Tibial artery (tissue), 4 donors: ENCODE measurements at regions not wholly inside any gene's neighbourhood (a gene's known extent, or its start where the extent isn't known, plus 50 kb on each side); places are given as distances from the start of the nearest gene placed in this dataset.
A peak's percentile ranks its signal among the peaks of the same experiment; 100 is the strongest.

Source experiments
- DNase-seq, 2 donors: peaks; one replicate each; pipeline ENCODE4 v3.0.0-alpha.2; 2019
- H3K27ac ChIP-seq, 2 donors: fragments of 200-600 bp; sonication (generic) in 1 of 2; 1 replicate in 1 of 2; 2 replicates in 1 of 2; pipeline ENCODE4 v1.5.1; 2018 to 2019; ENCODE audit warnings: mild to moderate bottlenecking in 1 of 2
- H3K27me3 ChIP-seq, 2 donors: fragments of 200-600 bp; sonication (generic) in 1 of 2; one replicate each; pipeline versions ENCODE4 v1.5.1 to v1.6.0; 2016 to 2019
- H3K36me3 ChIP-seq, 3 donors: fragments of 200-600 bp; sonication (generic) in 2 of 3; one replicate each; pipeline ENCODE4 v1.5.1; 2016 to 2019; ENCODE audit warnings: mild to moderate bottlenecking in 2 of 3
- H3K4me1 ChIP-seq, 4 donors: fragments of 200-600 bp; sonication (generic) in 2 of 4; 1 replicate in 3 of 4; 2 replicates in 1 of 4; pipeline ENCODE4 v1.5.1; 2016 to 2019
- H3K4me3 ChIP-seq, 2 donors: fragments of 200-600 bp; sonication (generic) in 1 of 2; 1 replicate in 1 of 2; 2 replicates in 1 of 2; pipeline ENCODE4 v1.5.1; 2018 to 2019; ENCODE audit warnings: mild to moderate bottlenecking in 2 of 2
- H3K9me3 ChIP-seq, 3 donors: fragments of 200-600 bp; sonication (generic) in 1 of 3; one replicate each; pipeline ENCODE4 v1.5.1; 2016 to 2019
- intact Hi-C: fragments of 100-400 bp; cut with DNase I; formaldehyde crosslinking; loops from one replicate; pipeline ENCODE4 v1.15.0; 2023; ENCODE audit warnings: low total_unique reads
- TF ChIP-seq, protein P1 (sequence below), 2 experiments: fragments of 200-600 bp in 1 of 2; fragments of 450-650 bp in 1 of 2; IDR thresholded peaks; one replicate each; pipeline ENCODE4 v1.5.1; 2017 to 2019; ENCODE audit warnings: antibody characterized with exemption in 2 of 2, mild to moderate bottlenecking in 1 of 2, moderate library complexity in 1 of 2

DNA sequence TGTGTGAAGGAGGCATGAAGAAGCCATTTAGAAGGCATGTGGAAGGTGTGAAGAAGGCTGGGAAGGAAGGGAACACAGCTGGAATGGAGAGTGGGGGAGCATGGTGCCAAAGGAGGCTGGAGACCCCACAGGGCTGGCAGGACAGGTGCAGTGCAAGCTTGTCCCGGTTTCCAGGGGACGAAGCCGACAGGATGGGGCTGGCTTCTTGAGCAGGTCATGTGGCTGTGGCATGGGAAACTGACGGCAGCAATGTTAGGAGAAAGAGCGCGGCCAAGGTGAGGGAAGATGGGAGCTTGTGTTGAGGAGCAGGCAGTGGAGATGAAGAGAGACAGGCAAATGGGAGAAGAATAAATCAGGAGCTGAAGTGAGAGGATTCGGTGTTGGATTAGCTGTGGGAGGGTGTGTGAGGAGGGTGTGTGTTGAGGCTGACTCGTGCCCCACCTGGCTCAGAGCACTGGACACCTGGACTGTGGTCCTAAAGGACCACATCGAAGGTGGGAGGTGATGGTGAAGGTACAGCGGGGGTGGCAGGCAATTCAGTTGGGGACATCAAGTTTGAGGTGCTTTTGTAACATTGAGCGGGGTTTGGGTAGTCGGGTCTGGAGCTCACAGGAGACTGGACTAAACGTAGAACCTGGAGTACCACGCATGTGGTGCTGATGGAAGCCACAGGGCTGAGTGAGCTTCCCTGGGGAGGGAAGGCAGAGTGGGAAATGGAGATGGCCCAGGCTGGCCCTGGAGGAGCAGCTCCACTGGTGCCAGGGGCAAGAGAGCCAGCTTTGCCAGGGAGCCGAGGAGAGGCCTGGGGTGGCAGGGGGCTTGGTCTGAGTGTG lies 165.6 kb upstream of the HDAC4 start:
- Histone ChIP-seq H3K4me3 (no peak overlapping the region), H3K27me3 (peaks cover 0 to 23% of the 10 kb centered on the region in 2 donors), H3K9me3 (no peaks in the 10 kb centered on the region), H3K36me3 (no peaks in the 10 kb centered on the region), H3K27ac (no peak overlapping the region), H3K4me1 (peaks cover 0 to 3% (median 0%) of the 10 kb centered on the region in 4 donors)
- TF ChIP-seq, protein P1, sequence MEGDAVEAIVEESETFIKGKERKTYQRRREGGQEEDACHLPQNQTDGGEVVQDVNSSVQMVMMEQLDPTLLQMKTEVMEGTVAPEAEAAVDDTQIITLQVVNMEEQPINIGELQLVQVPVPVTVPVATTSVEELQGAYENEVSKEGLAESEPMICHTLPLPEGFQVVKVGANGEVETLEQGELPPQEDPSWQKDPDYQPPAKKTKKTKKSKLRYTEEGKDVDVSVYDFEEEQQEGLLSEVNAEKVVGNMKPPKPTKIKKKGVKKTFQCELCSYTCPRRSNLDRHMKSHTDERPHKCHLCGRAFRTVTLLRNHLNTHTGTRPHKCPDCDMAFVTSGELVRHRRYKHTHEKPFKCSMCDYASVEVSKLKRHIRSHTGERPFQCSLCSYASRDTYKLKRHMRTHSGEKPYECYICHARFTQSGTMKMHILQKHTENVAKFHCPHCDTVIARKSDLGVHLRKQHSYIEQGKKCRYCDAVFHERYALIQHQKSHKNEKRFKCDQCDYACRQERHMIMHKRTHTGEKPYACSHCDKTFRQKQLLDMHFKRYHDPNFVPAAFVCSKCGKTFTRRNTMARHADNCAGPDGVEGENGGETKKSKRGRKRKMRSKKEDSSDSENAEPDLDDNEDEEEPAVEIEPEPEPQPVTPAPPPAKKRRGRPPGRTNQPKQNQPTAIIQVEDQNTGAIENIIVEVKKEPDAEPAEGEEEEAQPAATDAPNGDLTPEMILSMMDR (IDR thresholded peaks at IDR 0.05) = no peak
- intact Hi-C loops = no loop called here
- DNase-seq = peak in 1 of 2 donors; percentile 35

DNA sequence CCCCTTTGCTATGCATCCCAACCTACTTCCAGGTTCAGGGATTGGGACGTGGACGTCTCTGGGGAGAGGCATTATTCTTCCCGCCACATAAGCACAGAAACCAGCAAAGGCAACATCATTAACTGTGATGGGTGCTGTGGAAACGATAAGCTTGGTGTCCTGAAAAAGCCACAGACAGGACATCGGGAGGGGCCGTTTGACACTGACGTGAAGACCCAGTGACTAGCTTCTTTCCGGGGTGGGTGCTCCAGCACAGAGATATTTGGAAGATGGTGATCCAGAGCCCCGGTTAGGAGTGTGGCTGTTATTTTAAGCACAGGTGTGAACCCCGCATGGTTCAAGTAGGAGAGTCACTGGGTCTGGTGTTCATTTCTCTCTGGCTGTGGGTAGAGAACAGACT lies 163.8 kb upstream of the HDAC4 start:
- no peak for DNase-seq
- intact Hi-C loops = no loop called here
- Histone ChIP-seq H3K27me3 (peaks cover 0 to 27% of the 10 kb centered on the region in 2 donors), H3K27ac (no peak overlapping the region), H3K36me3 (no peaks in the 10 kb centered on the region), H3K9me3 (no peaks in the 10 kb centered on the region), H3K4me3 (no peak overlapping the region), H3K4me1 (peaks cover 0 to 6% (median 0%) of the 10 kb centered on the region in 4 donors)
- TF ChIP-seq, protein P1 (IDR thresholded peaks at IDR 0.05) = no peak

DNA sequence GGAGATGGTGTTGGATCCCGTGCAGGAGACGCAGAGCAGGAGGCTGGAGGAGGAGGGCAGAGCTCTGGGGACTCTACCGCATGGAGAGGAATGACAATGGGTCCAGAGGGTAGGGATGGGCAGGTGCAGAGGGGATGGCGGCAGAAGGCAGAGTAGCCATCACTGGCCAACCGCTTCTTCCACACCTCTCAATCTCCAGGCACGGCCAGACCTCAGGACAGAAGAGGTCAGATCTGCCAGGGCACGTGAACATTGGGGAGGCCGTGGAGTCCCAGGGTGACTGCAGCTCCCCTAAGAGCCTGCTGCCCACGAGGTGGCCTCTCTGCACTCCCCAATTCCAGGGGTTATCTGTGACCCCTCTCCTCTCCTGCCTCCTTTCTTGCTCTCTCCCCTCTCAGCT lies 162.7 kb upstream of the HDAC4 start:
- H3K27me3 ChIP-seq = peaks cover 0 to 36% of the 10 kb centered on the region in 2 donors
- no peaks in the 10 kb centered on the region for H3K9me3 ChIP-seq
- intact Hi-C loops = no loop called here
- no peak overlapping the region for H3K27ac ChIP-seq
- peaks cover 0 to 6% (median 0%) of the 10 kb centered on the region in 4 donors for H3K4me1 ChIP-seq
- no peak for DNase-seq
- no peaks in the 10 kb centered on the region for H3K36me3 ChIP-seq
- TF ChIP-seq, protein P1 (IDR thresholded peaks at IDR 0.05) = no peak
- H3K4me3 ChIP-seq = no peak overlapping the region

DNA sequence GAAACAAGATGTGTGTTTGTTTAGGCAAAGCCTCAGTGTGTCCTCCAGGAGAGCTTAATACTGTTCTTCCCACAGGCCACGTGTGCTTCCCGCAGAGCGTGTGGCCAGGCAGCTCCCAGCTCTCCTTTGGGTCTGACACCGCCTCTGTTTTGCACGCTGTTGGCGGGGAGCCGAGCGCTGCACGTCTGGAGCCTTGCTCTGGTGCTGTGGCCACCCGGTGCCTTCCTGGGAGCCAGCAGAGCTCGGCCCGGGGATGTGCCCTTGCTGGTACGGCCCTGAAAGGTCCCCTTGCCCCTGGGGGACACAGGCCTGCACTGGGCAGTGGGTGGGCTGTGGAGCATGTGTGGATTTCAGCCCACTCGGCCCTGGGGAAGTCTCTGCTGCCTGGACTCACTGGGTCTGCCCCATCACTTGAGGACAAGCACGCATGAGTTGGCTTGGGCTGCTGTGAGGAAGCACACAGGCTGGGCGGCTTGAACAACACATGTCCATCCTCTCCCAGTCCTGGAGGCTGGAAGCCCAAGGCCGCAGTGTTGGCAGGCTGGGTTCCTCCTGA lies 160.7 kb upstream of the HDAC4 start:
- no peak overlapping the region for H3K4me3 ChIP-seq
- H3K27me3 ChIP-seq = peaks cover 0 to 34% of the 10 kb centered on the region in 2 donors
- DNase-seq = peak; percentile 62 to 78
- TF ChIP-seq, protein P1 (IDR thresholded peaks at IDR 0.05) = no peak
- peaks cover 0 to 6% (median 0%) of the 10 kb centered on the region in 4 donors for H3K4me1 ChIP-seq
- H3K27ac ChIP-seq = no peak overlapping the region
- intact Hi-C loops = no loop called here
- H3K9me3 ChIP-seq = no peaks in the 10 kb centered on the region
- H3K36me3 ChIP-seq = no peaks in the 10 kb centered on the region

DNA sequence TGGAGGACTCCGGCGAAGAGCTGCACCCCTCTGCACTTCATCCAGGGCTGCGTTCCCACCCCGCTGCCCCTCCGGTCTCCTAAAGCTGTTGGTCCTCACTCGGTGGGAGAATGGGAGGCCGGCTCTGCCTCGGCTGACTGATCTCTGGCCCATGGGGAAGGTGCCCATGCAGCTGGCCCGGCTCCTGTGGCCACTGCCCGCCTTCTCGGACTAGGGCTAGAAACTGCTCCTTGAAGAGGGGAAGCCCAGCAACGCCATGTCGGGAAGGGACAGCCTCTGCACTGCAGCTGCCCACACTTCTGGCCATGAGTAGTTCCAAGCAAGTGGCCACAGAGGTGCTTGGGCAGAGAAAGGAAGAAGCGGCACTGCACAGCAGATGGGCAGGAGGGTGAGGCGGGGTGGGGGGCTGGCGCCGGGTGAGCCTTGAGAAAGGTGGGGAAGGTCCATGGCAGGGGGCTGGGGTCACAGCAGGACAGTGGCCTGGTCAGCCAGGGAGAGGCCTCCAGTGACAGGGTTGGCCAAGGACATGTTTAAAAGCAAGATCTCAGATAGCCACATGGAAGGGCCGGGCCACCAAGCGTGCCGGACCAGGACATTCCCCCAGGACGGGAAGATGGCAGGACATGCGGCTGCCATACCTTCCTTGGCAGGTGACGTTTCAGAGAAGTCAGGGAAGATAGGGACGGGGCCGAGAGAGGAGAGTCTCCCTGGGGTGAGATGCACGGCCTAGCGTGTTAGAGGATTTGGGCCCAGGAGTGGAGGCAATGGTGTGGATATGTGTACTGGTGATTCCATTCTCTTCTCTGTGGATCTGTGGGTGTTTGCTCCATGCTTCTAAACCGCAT lies 158.8 kb upstream of the HDAC4 start:
- H3K27me3 ChIP-seq = peaks cover 0 to 28% of the 10 kb centered on the region in 2 donors
- peak in 1 of 2 donors; percentile 52 for DNase-seq
- intact Hi-C loops = no loop called here
- peaks cover 0 to 6% (median 0%) of the 10 kb centered on the region in 4 donors for H3K4me1 ChIP-seq
- TF ChIP-seq, protein P1 (IDR thresholded peaks at IDR 0.05) = no peak
- H3K27ac ChIP-seq = no peak overlapping the region
- no peaks in the 10 kb centered on the region for H3K9me3 ChIP-seq
- no peaks in the 10 kb centered on the region for H3K36me3 ChIP-seq
- H3K4me3 ChIP-seq = no peak overlapping the region
